Stimulated activated CD8-positive, alpha-beta memory T cell treated with anti-CD3 and anti-CD28 coated beads, Interleukin-7, amount 100 ng/mL, for 48 hours (primary cell): ENCODE measurements at regions not wholly inside any gene's neighbourhood (a gene's known extent, or its start where the extent isn't known, plus 50 kb on each side); places are given as distances from the start of the nearest gene placed in this dataset.

Experiments used
- DNase-seq, 2 donors: peaks; one replicate each; pipeline ENCODE4 v3.0.0-alpha.2; 2020; ENCODE audit warnings: low read depth in 1 of 2; ENCODE audit errors: extremely low read depth in 1 of 2

- no peak for DNase-seq
These were observed 345.7 kb downstream of the GLRX3 start for GRCh38 chr10:130481936-130482335.

- no peak for DNase-seq
These were observed 347.7 kb downstream of the GLRX3 start for GRCh38 chr10:130483691-130484467.

- no peak for DNase-seq
These were observed 348.4 kb downstream of the GLRX3 start for GRCh38 chr10:130484468-130485180.

- no peak for DNase-seq
These were observed 349.2 kb downstream of the GLRX3 start for GRCh38 chr10:130485236-130485957.

- DNase-seq, result no peak
These were observed 350.0 kb downstream of the GLRX3 start for GRCh38 chr10:130485958-130486895.

- DNase-seq, result no peak
These were observed 350.7 kb downstream of the GLRX3 start for GRCh38 chr10:130486906-130487305.

GRCh38 chr10:130487566-130487965 lies 351.4 kb downstream of the GLRX3 start:
- no peak for DNase-seq

GRCh38 chr10:130489891-130490290 lies 353.7 kb downstream of the GLRX3 start:
- no peak for DNase-seq

GRCh38 chr10:130491011-130491692 lies 355.0 kb downstream of the GLRX3 start:
- no peak for DNase-seq

- DNase-seq, result no peak
These were observed 355.5 kb downstream of the GLRX3 start for GRCh38 chr10:130491693-130492050.

GRCh38 chr10:130492266-130492934 lies 356.2 kb downstream of the GLRX3 start:
- no peak for DNase-seq

GRCh38 chr10:130493021-130493420 lies 356.8 kb downstream of the GLRX3 start:
- no peak for DNase-seq

- no peak for DNase-seq
These were observed 357.4 kb downstream of the GLRX3 start for GRCh38 chr10:130493446-130494145.

- DNase-seq, result no peak
These were observed 359.1 kb downstream of the GLRX3 start for GRCh38 chr10:130495116-130495862.

GRCh38 chr10:130495891-130496636 lies 359.9 kb downstream of the GLRX3 start:
- no peak for DNase-seq

- DNase-seq, result no peak
These were observed 361.1 kb downstream of the GLRX3 start for GRCh38 chr10:130497056-130498010.
